ENCODE measurements at regions not wholly inside any gene's neighbourhood (a gene's known extent, or its start where the extent isn't known, plus 50 kb on each side); places are given as distances from the start of the nearest gene placed in this dataset.

- DNase-seq: no peak
These were observed 98.5 kb upstream of the TMCC3 start for GRCh38 chr12:94748726-94749421.

- DNase-seq: no peak
These were observed 95.2 kb upstream of the TMCC3 start for GRCh38 chr12:94745562-94745961.

- no peak for DNase-seq
These were observed 92.8 kb upstream of the TMCC3 start for GRCh38 chr12:94743174-94743573.

- no peak for DNase-seq
These were observed 90.4 kb upstream of the TMCC3 start for GRCh38 chr12:94740601-94741362.

- DNase-seq: no peak
These were observed 86.5 kb upstream of the TMCC3 start for GRCh38 chr12:94736820-94737219.

- DNase-seq: no peak
These were observed 85.6 kb upstream of the TMCC3 start for GRCh38 chr12:94736004-94736403.

- DNase-seq: no peak
These were observed 83.4 kb upstream of the TMCC3 start for GRCh38 chr12:94733727-94734126.

- no peak for DNase-seq
These were observed 82.1 kb upstream of the TMCC3 start for GRCh38 chr12:94732367-94732990.

GRCh38 chr12:94731733-94732360 lies 81.5 kb upstream of the TMCC3 start:
- no peak for DNase-seq

- no peak for DNase-seq
These were observed 80.5 kb upstream of the TMCC3 start for GRCh38 chr12:94730847-94731246.

GRCh38 chr12:94726236-94726835 lies 76.0 kb upstream of the TMCC3 start:
- no peak for DNase-seq

- DNase-seq: no peak
These were observed 75.2 kb upstream of the TMCC3 start for GRCh38 chr12:94725375-94726168.

GRCh38 chr12:94722664-94723063 lies 72.3 kb upstream of the TMCC3 start:
- DNase-seq: no peak

GRCh38 chr12:94721173-94721572 lies 70.8 kb upstream of the TMCC3 start:
- DNase-seq: no peak

- DNase-seq: no peak
These were observed 67.8 kb upstream of the TMCC3 start for GRCh38 chr12:94718114-94718513.

GRCh38 chr12:94717656-94718055 lies 67.3 kb upstream of the TMCC3 start:
- no peak for DNase-seq

- no peak for DNase-seq
These were observed 66.8 kb upstream of the TMCC3 start for GRCh38 chr12:94717108-94717507.

- DNase-seq: no peak
These were observed 66.0 kb upstream of the TMCC3 start for GRCh38 chr12:94716339-94716738.

GRCh38 chr12:94714378-94715114 lies 64.2 kb upstream of the TMCC3 start:
- no peak for DNase-seq

GRCh38 chr12:94712815-94713515 lies 62.6 kb upstream of the TMCC3 start:
- DNase-seq: no peak

- DNase-seq: peak in 3 of 6 experiments; percentile 2 to 8 (median 5)
These were observed 60.6 kb upstream of the TMCC3 start for GRCh38 chr12:94710933-94711332.

Data from stimulated activated naive CD4-positive, alpha-beta T cell (primary cell).